ENCODE measurements at regions not wholly inside any gene's neighbourhood (a gene's known extent, or its start where the extent isn't known, plus 50 kb on each side); places are given as distances from the start of the nearest gene placed in this dataset.
"Not testable (repeated sequence)": the region's sequence is repeated elsewhere in the genome, so short reads cannot be mapped to it uniquely, and the experiment has no call there.

GRCh38 chr7:86130268-86130667, 513.4 kb upstream of the GRM3 start:
- no peaks in the 10 kb centered on the region for H3K4me1 Mint-ChIP-seq
- CTCF ChIA-PET, result no interaction called here

GRCh38 chr7:86123476-86123875, 520.2 kb upstream of the GRM3 start:
- H3K9me3 ChIP-seq (ENCODE audit: low read length), result no peaks in the 10 kb centered on the region
- ChIA-PET CTCF (no interaction called here), POLR2A (no interaction called here)
- Mint-ChIP-seq H3K27ac (no peak overlapping the region), H3K4me3 (no peak overlapping the region), H3K9me3 (peaks cover 5 to 23% (median 9%) of the 10 kb centered on the region in 5 donors), H3K27me3 (no peaks in the 10 kb centered on the region), H3K36me3 (no peaks in the 10 kb centered on the region), H3K4me1 (no peaks in the 10 kb centered on the region)
- no peaks in the 10 kb centered on the region for H3K4me1 ChIP-seq (ENCODE audit: insufficient read depth, low read length)
- no peak overlapping the region for H3K4me3 ChIP-seq (ENCODE audit: low read length)
- H3K27ac ChIP-seq (ENCODE audit: low read depth, low read length), result no peak overlapping the region
- H3K27me3 ChIP-seq (ENCODE audit: insufficient read depth, low read length, poor library complexity, severe bottlenecking), result no peaks in the 10 kb centered on the region
- no peak for DNase-seq
- H3K36me3 ChIP-seq (ENCODE audit: insufficient read depth, low read length), result no peaks in the 10 kb centered on the region

More at GRCh38 chr7:86130268-86130667, 513.4 kb upstream of the GRM3 start:
- H3K27ac ChIP-seq (ENCODE audit: low read depth, low read length), result no peak overlapping the region
- no peak overlapping the region for H3K4me3 Mint-ChIP-seq
- peaks cover under 1 to 17% (median 6%) of the 10 kb centered on the region in 5 donors for H3K9me3 Mint-ChIP-seq
- DNase-seq, result no peak
- H3K9me3 ChIP-seq (ENCODE audit: low read length), result no peaks in the 10 kb centered on the region
- no peaks in the 10 kb centered on the region for H3K36me3 Mint-ChIP-seq
- H3K27ac Mint-ChIP-seq, result no peak overlapping the region
- no peaks in the 10 kb centered on the region for H3K27me3 Mint-ChIP-seq
- H3K27me3 ChIP-seq (ENCODE audit: insufficient read depth, low read length, poor library complexity, severe bottlenecking), result no peaks in the 10 kb centered on the region
- no peak overlapping the region for H3K4me3 ChIP-seq (ENCODE audit: low read length)
- POLR2A ChIA-PET, result no interaction called here
- no peaks in the 10 kb centered on the region for H3K4me1 ChIP-seq (ENCODE audit: insufficient read depth, low read length)
- no peaks in the 10 kb centered on the region for H3K36me3 ChIP-seq (ENCODE audit: insufficient read depth, low read length)

GRCh38 chr7:86094166-86094669, 549.5 kb upstream of the GRM3 start:
- Mint-ChIP-seq H3K27ac (no peak overlapping the region), H3K36me3 (no peaks in the 10 kb centered on the region), H3K4me3 (no peak overlapping the region)

GRCh38 chr7:86091369-86091768, 552.3 kb upstream of the GRM3 start:
- no peak for DNase-seq
- no peaks in the 10 kb centered on the region for H3K36me3 Mint-ChIP-seq

More at GRCh38 chr7:86094166-86094669, 549.5 kb upstream of the GRM3 start:
- ChIA-PET POLR2A (no interaction called here), CTCF (no interaction called here)
- H3K9me3 Mint-ChIP-seq, result peaks cover 6 to 20% (median 18%) of the 10 kb centered on the region in 5 donors
- no peak for DNase-seq
- H3K9me3 ChIP-seq (ENCODE audit: low read length), result no peaks in the 10 kb centered on the region
- H3K27me3 Mint-ChIP-seq, result peaks cover 0 to 1% of the 10 kb centered on the region in 2 donors
- H3K4me1 ChIP-seq (ENCODE audit: insufficient read depth, low read length), result no peaks in the 10 kb centered on the region
- no peak overlapping the region for H3K27ac ChIP-seq (ENCODE audit: low read depth, low read length)
- no peaks in the 10 kb centered on the region for H3K36me3 ChIP-seq (ENCODE audit: insufficient read depth, low read length)
- H3K4me3 ChIP-seq (ENCODE audit: low read length), result no peak overlapping the region
- H3K27me3 ChIP-seq (ENCODE audit: insufficient read depth, low read length, poor library complexity, severe bottlenecking), result no peaks in the 10 kb centered on the region
- no peaks in the 10 kb centered on the region for H3K4me1 Mint-ChIP-seq

GRCh38 chr7:86089455-86089854, 554.3 kb upstream of the GRM3 start:
- Histone ChIP-seq H3K36me3 (ENCODE audit: insufficient read depth, low read length) (no peaks in the 10 kb centered on the region), H3K27ac (ENCODE audit: low read depth, low read length) (no peak overlapping the region), H3K4me1 (ENCODE audit: insufficient read depth, low read length) (no peaks in the 10 kb centered on the region), H3K27me3 (ENCODE audit: insufficient read depth, low read length, poor library complexity, severe bottlenecking) (no peaks in the 10 kb centered on the region), H3K4me3 (ENCODE audit: low read length) (no peak overlapping the region), H3K9me3 (ENCODE audit: low read length) (no peaks in the 10 kb centered on the region)
- Mint-ChIP-seq H3K27ac (no peak overlapping the region), H3K4me1 (no peaks in the 10 kb centered on the region), H3K36me3 (no peaks in the 10 kb centered on the region), H3K4me3 (no peak overlapping the region), H3K27me3 (no peaks in the 10 kb centered on the region), H3K9me3 (peaks cover 4 to 24% (median 16%) of the 10 kb centered on the region in 5 donors)
- POLR2A ChIA-PET, result no interaction called here
- CTCF ChIA-PET, result no interaction called here
- no peak for DNase-seq

More at GRCh38 chr7:86091369-86091768, 552.3 kb upstream of the GRM3 start:
- ChIA-PET CTCF (no interaction called here), POLR2A (no interaction called here)
- Histone ChIP-seq H3K27ac (ENCODE audit: low read depth, low read length) (no peak overlapping the region), H3K27me3 (ENCODE audit: insufficient read depth, low read length, poor library complexity, severe bottlenecking) (no peaks in the 10 kb centered on the region), H3K4me1 (ENCODE audit: insufficient read depth, low read length) (no peaks in the 10 kb centered on the region), H3K4me3 (ENCODE audit: low read length) (no peak overlapping the region), H3K9me3 (ENCODE audit: low read length) (no peaks in the 10 kb centered on the region), H3K36me3 (ENCODE audit: insufficient read depth, low read length) (no peaks in the 10 kb centered on the region)
- H3K9me3 Mint-ChIP-seq, result peaks cover 4 to 24% (median 21%) of the 10 kb centered on the region in 5 donors
- H3K4me3 Mint-ChIP-seq, result no peak overlapping the region
- no peak overlapping the region for H3K27ac Mint-ChIP-seq
- H3K4me1 Mint-ChIP-seq, result no peaks in the 10 kb centered on the region
- H3K27me3 Mint-ChIP-seq, result no peaks in the 10 kb centered on the region

GRCh38 chr7:86064572-86064971, 579.1 kb upstream of the GRM3 start:
- H3K27ac Mint-ChIP-seq; H3K4me3 Mint-ChIP-seq; H3K36me3 ChIP-seq (ENCODE audit: insufficient read depth, low read length); H3K4me1 Mint-ChIP-seq; DNase-seq; H3K27me3 Mint-ChIP-seq; H3K4me3 ChIP-seq (ENCODE audit: low read length); POLR2A ChIA-PET; H3K27ac ChIP-seq (ENCODE audit: low read depth, low read length); CTCF ChIA-PET; H3K27me3 ChIP-seq (ENCODE audit: insufficient read depth, low read length, poor library complexity, severe bottlenecking); H3K9me3 ChIP-seq (ENCODE audit: low read length); H3K36me3 Mint-ChIP-seq; H3K4me1 ChIP-seq (ENCODE audit: insufficient read depth, low read length): not testable (repeated sequence)
- H3K9me3 Mint-ChIP-seq, result peaks cover 8 to 42% (median 16%) of the 10 kb centered on the region in 5 donors

GRCh38 chr7:86058649-86059048, 585.1 kb upstream of the GRM3 start:
- no peak overlapping the region for H3K27ac Mint-ChIP-seq
- POLR2A ChIA-PET, result no interaction called here
- no peak overlapping the region for H3K4me3 ChIP-seq (ENCODE audit: low read length)
- no peaks in the 10 kb centered on the region for H3K4me1 Mint-ChIP-seq
- H3K27me3 Mint-ChIP-seq, result no peaks in the 10 kb centered on the region
- no peak overlapping the region for H3K4me3 Mint-ChIP-seq
- no peaks in the 10 kb centered on the region for H3K9me3 ChIP-seq (ENCODE audit: low read length)
- H3K4me1 ChIP-seq (ENCODE audit: insufficient read depth, low read length), result no peaks in the 10 kb centered on the region
- no peak overlapping the region for H3K27ac ChIP-seq (ENCODE audit: low read depth, low read length)
- no peaks in the 10 kb centered on the region for H3K27me3 ChIP-seq (ENCODE audit: insufficient read depth, low read length, poor library complexity, severe bottlenecking)
- H3K36me3 ChIP-seq (ENCODE audit: insufficient read depth, low read length), result no peaks in the 10 kb centered on the region
- CTCF ChIA-PET, result no interaction called here
- H3K9me3 Mint-ChIP-seq, result peaks cover 12 to 35% (median 30%) of the 10 kb centered on the region in 5 donors
- no peaks in the 10 kb centered on the region for H3K36me3 Mint-ChIP-seq
- no peak for DNase-seq

- ChIA-PET POLR2A (no interaction called here), CTCF (no interaction called here)
- Mint-ChIP-seq H3K4me3 (no peak overlapping the region), H3K9me3 (peaks cover 4 to 32% (median 16%) of the 10 kb centered on the region in 5 donors), H3K27ac (no peak overlapping the region), H3K4me1 (no peaks in the 10 kb centered on the region), H3K36me3 (no peaks in the 10 kb centered on the region), H3K27me3 (no peaks in the 10 kb centered on the region)
- H3K27ac ChIP-seq (ENCODE audit: low read depth, low read length), result no peak overlapping the region
- H3K36me3 ChIP-seq (ENCODE audit: insufficient read depth, low read length), result no peaks in the 10 kb centered on the region
- no peaks in the 10 kb centered on the region for H3K4me1 ChIP-seq (ENCODE audit: insufficient read depth, low read length)
- no peak overlapping the region for H3K4me3 ChIP-seq (ENCODE audit: low read length)
- H3K27me3 ChIP-seq (ENCODE audit: insufficient read depth, low read length, poor library complexity, severe bottlenecking), result no peaks in the 10 kb centered on the region
- H3K9me3 ChIP-seq (ENCODE audit: low read length), result no peaks in the 10 kb centered on the region
- no peak for DNase-seq
Observed at GRCh38 chr7:86050918-86051317, 592.8 kb upstream of the GRM3 start.

- no peak overlapping the region for H3K27ac Mint-ChIP-seq
- H3K4me1 ChIP-seq (ENCODE audit: insufficient read depth, low read length), result no peaks in the 10 kb centered on the region
- DNase-seq, result no peak
Observed at GRCh38 chr7:86049910-86050309, 593.8 kb upstream of the GRM3 start.

More at GRCh38 chr7:86049910-86050309, 593.8 kb upstream of the GRM3 start:
- Mint-ChIP-seq H3K36me3 (no peaks in the 10 kb centered on the region), H3K4me3 (no peak overlapping the region), H3K27me3 (no peaks in the 10 kb centered on the region), H3K4me1 (no peaks in the 10 kb centered on the region), H3K9me3 (peaks cover 4 to 36% (median 16%) of the 10 kb centered on the region in 5 donors)
- CTCF ChIA-PET, result no interaction called here
- Histone ChIP-seq H3K27me3 (ENCODE audit: insufficient read depth, low read length, poor library complexity, severe bottlenecking) (no peaks in the 10 kb centered on the region), H3K4me3 (ENCODE audit: low read length) (no peak overlapping the region), H3K9me3 (ENCODE audit: low read length) (no peaks in the 10 kb centered on the region), H3K27ac (ENCODE audit: low read depth, low read length) (no peak overlapping the region), H3K36me3 (ENCODE audit: insufficient read depth, low read length) (no peaks in the 10 kb centered on the region)
- POLR2A ChIA-PET, result no interaction called here
